ENCODE measurements at regions not wholly inside any gene's neighbourhood (a gene's known extent, or its start where the extent isn't known, plus 50 kb on each side); places are given as distances from the start of the nearest gene placed in this dataset.
A peak's percentile ranks its signal among the peaks of the same experiment; 100 is the strongest.
"Not testable (repeated sequence)": the region's sequence is repeated elsewhere in the genome, so short reads cannot be mapped to it uniquely, and the experiment has no call there.

- DNase-seq: no peak
These were observed 295.4 kb upstream of the NETO1 start for GRCh38 chr18:73163236-73163635.

GRCh38 chr18:73156117-73156516 is 288.3 kb upstream of the NETO1 start:
- DNase-seq: no peak

- DNase-seq: no peak
These were observed 285.5 kb upstream of the NETO1 start for GRCh38 chr18:73153271-73153670.

GRCh38 chr18:73151086-73151485 is 283.3 kb upstream of the NETO1 start:
- DNase-seq: no peak

- DNase-seq: no peak
These were observed 282.4 kb upstream of the NETO1 start for GRCh38 chr18:73150199-73150598.

- DNase-seq: no peak
These were observed 279.8 kb upstream of the NETO1 start for GRCh38 chr18:73147590-73147989.

- no peak for DNase-seq
These were observed 276.2 kb upstream of the NETO1 start for GRCh38 chr18:73144030-73144429.

GRCh38 chr18:73136134-73136533 is 268.3 kb upstream of the NETO1 start:
- DNase-seq: peak; percentile 3

- no peak for DNase-seq
These were observed 256.4 kb upstream of the NETO1 start for GRCh38 chr18:73124175-73124574.

- DNase-seq: no peak
These were observed 253.4 kb upstream of the NETO1 start for GRCh38 chr18:73121207-73121606.

GRCh38 chr18:73120626-73121025 is 252.8 kb upstream of the NETO1 start:
- DNase-seq: no peak

GRCh38 chr18:73119574-73119973 is 251.8 kb upstream of the NETO1 start:
- no peak for DNase-seq

GRCh38 chr18:73118121-73118816 is 250.5 kb upstream of the NETO1 start:
- no peak for DNase-seq

GRCh38 chr18:73110307-73110706 is 242.5 kb upstream of the NETO1 start:
- DNase-seq: no peak

- no peak for DNase-seq
These were observed 234.2 kb upstream of the NETO1 start for GRCh38 chr18:73101977-73102376.

GRCh38 chr18:73101491-73101890 is 233.7 kb upstream of the NETO1 start:
- DNase-seq: not testable (repeated sequence)

GRCh38 chr18:73099759-73100158 is 232.0 kb upstream of the NETO1 start:
- peak; percentile 89 for DNase-seq

GRCh38 chr18:73093687-73094250 is 226.0 kb upstream of the NETO1 start:
- DNase-seq: no peak

- no peak for DNase-seq
These were observed 220.7 kb upstream of the NETO1 start for GRCh38 chr18:73088445-73088844.

GRCh38 chr18:73087282-73087977 is 219.6 kb upstream of the NETO1 start:
- DNase-seq: no peak

- no peak for DNase-seq
These were observed 212.1 kb upstream of the NETO1 start for GRCh38 chr18:73079920-73080319.

- DNase-seq: no peak
These were observed 193.0 kb upstream of the NETO1 start for GRCh38 chr18:73060666-73061288.

GRCh38 chr18:73059280-73059679 is 191.5 kb upstream of the NETO1 start:
- no peak for DNase-seq

- no peak for DNase-seq
These were observed 179.9 kb upstream of the NETO1 start for GRCh38 chr18:73047688-73048087.
